SU-DHL-6 (cell line): ENCODE measurements at regions not wholly inside any gene's neighbourhood (a gene's known extent, or its start where the extent isn't known, plus 50 kb on each side); places are given as distances from the start of the nearest gene placed in this dataset.

Experiments used
- H2AFZ ChIP-seq: fragments of 200-600 bp; sonication (generic); 2 replicates; pipeline ENCODE4 v1.6.1; 2014; ENCODE audit warnings: low read depth, mild to moderate bottlenecking, moderate library complexity, mixed read lengths, antibody characterized with exemption, low read length; ENCODE audit not compliant: severe bottlenecking
- H3F3A ChIP-seq: fragments of 200-600 bp; shearing (Covaris generic); 2 replicates; pipeline ENCODE4 v1.6.0; 2016; ENCODE audit warnings: antibody characterized with exemption, mild to moderate bottlenecking; ENCODE audit not compliant: insufficient read depth
- H3K27ac ChIP-seq: fragments of 200-600 bp; sonication (generic); 2 replicates; pipeline ENCODE4 v1.5.1; 2016; ENCODE audit warnings: low read depth, mild to moderate bottlenecking, low read length, moderate library complexity, mixed read lengths
- H3K27me3 ChIP-seq: fragments of 200-600 bp; sonication (generic), shearing (Covaris generic); 2 replicates; pipeline ENCODE4 v1.6.0; 2014; ENCODE audit warnings: mild to moderate bottlenecking, low read length
- H3K36me3 ChIP-seq: fragments of 200-600 bp; sonication (generic); 2 replicates; pipeline ENCODE4 v1.6.1; 2014; ENCODE audit warnings: mild to moderate bottlenecking, low read length, mixed read lengths
- H3K4me2 ChIP-seq: fragments of 300-600, 200-600 bp; shearing (Covaris generic), sonication (generic); 2 replicates; pipeline ENCODE4 v1.6.0; 2014; ENCODE audit warnings: low read length, low read depth, mild to moderate bottlenecking; ENCODE audit not compliant: poor library complexity, severe bottlenecking
- H3K4me3 ChIP-seq: fragments of 200-600 bp; sonication (generic); 2 replicates; pipeline ENCODE4 v1.5.1; 2014; ENCODE audit warnings: antibody characterized with exemption, low read length, mild to moderate bottlenecking, mixed read lengths; ENCODE audit not compliant: insufficient read depth, poor library complexity, severe bottlenecking
- H3K79me2 ChIP-seq: fragments of 200-600 bp; sonication (generic); 2 replicates; pipeline ENCODE4 v1.6.1; 2014; ENCODE audit warnings: mild to moderate bottlenecking, low read length, moderate library complexity; ENCODE audit not compliant: insufficient read depth
- H3K9ac ChIP-seq: fragments of 200-600 bp; sonication (generic); 2 replicates; pipeline ENCODE4 v1.7.0; 2014; ENCODE audit warnings: mild to moderate bottlenecking, low read length
- H3K9me2 ChIP-seq: fragments of 200-600 bp; sonication (generic); replicated peaks from 2 replicates; pipeline ENCODE4 v1.6.1; 2014; ENCODE audit warnings: low read length; ENCODE audit not compliant: insufficient read depth
- H3K9me3 ChIP-seq: fragments of 200-600 bp; sonication (generic); 2 replicates; pipeline ENCODE4 v1.6.1; 2014; ENCODE audit warnings: low read length, mixed read lengths; ENCODE audit not compliant: insufficient read depth
- H4K20me1 ChIP-seq: fragments of 200-600 bp; sonication (generic); 2 replicates; pipeline ENCODE4 v1.6.1; 2014; ENCODE audit warnings: low read depth, mild to moderate bottlenecking, antibody characterized with exemption, low read length, moderate library complexity, mixed read lengths
- EZH2phosphoT487 ChIP-seq: fragments of 200-600 bp; sonication (generic), shearing (Covaris generic); conservative IDR thresholded peaks from 2 replicates; pipeline ENCODE4 v1.6.1; 2018; ENCODE audit warnings: mild to moderate bottlenecking, antibody characterized with exemption, low read length, moderate library complexity, mixed read lengths
- TF ChIP-seq, protein P1 (sequence below): fragments of 200-600 bp; sonication (generic); IDR thresholded peaks from one replicate; pipeline ENCODE4 v1.5.1; 2017; ENCODE audit warnings: antibody characterized with exemption, mild to moderate bottlenecking, low read length, moderate library complexity; ENCODE audit not compliant: insufficient read depth, poor library complexity, severe bottlenecking

DNA sequence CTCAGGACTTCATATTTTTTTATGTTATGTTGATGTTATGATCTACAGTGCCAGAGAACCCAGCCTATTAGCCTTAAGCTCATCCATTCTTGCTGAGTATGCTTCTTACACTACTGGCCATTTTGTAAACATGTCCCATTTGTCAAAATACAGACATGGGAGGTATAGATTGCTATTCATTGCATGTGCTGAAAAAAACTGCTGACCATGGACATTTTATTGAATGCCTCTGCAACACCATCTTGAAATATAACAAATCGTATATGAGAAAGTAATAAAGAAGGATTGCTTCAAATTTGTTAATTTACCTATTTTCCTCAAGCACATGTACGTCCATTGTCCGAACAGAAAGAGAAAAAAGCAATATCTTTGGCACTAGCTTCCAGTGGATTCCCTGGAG, 91.5 kb upstream of the FAM47A start:
- H4K20me1 ChIP-seq, result no peaks in the 10 kb centered on the region
- H3K79me2 ChIP-seq, result no peaks in the 10 kb centered on the region
- no peaks in the 10 kb centered on the region for H3K9me2 ChIP-seq
- H3K27ac ChIP-seq, result no peak overlapping the region
- H3K9me3 ChIP-seq, result no peaks in the 10 kb centered on the region
- no peaks in the 10 kb centered on the region for H3K36me3 ChIP-seq
- H3K9ac ChIP-seq, result no peak overlapping the region
- H2AFZ ChIP-seq, result no peak overlapping the region
- H3K4me3 ChIP-seq, result no peak overlapping the region
- H3K4me2 ChIP-seq, result no peak overlapping the region
- TF ChIP-seq, protein P1, sequence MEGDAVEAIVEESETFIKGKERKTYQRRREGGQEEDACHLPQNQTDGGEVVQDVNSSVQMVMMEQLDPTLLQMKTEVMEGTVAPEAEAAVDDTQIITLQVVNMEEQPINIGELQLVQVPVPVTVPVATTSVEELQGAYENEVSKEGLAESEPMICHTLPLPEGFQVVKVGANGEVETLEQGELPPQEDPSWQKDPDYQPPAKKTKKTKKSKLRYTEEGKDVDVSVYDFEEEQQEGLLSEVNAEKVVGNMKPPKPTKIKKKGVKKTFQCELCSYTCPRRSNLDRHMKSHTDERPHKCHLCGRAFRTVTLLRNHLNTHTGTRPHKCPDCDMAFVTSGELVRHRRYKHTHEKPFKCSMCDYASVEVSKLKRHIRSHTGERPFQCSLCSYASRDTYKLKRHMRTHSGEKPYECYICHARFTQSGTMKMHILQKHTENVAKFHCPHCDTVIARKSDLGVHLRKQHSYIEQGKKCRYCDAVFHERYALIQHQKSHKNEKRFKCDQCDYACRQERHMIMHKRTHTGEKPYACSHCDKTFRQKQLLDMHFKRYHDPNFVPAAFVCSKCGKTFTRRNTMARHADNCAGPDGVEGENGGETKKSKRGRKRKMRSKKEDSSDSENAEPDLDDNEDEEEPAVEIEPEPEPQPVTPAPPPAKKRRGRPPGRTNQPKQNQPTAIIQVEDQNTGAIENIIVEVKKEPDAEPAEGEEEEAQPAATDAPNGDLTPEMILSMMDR, result no peak
- no peak for TF ChIP-seq EZH2phosphoT487
- no peaks in the 10 kb centered on the region for H3K27me3 ChIP-seq
- no peaks in the 10 kb centered on the region for H3F3A ChIP-seq

DNA sequence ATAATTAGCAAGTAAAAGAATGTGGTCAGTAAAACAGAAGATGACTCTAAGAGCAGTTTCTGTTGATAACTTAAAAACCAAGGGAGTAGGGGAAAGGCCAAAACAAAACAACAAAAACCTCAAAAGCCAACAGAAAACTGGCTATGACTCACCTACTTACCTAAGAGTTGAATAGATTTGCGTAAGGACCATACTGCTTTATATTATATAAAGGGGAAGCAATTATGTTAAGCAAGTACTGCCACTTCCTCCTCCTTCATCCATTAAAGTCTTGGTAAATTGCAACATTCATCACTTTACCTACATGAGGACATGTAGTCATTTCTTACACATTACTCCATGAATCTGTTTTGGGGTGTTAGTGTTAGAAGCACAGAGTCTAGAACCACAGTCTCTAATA, 85.9 kb upstream of the FAM47A start:
- H3K9me3 ChIP-seq, result no peaks in the 10 kb centered on the region
- H4K20me1 ChIP-seq, result no peaks in the 10 kb centered on the region
- H3K79me2 ChIP-seq, result no peaks in the 10 kb centered on the region
- H3K36me3 ChIP-seq, result no peaks in the 10 kb centered on the region
- no peak overlapping the region for H3K27ac ChIP-seq
- TF ChIP-seq EZH2phosphoT487, result no peak
- TF ChIP-seq, protein P1, result no peak
- no peak overlapping the region for H3K4me3 ChIP-seq
- H3K4me2 ChIP-seq, result no peak overlapping the region
- H2AFZ ChIP-seq, result no peak overlapping the region
- no peaks in the 10 kb centered on the region for H3K27me3 ChIP-seq
- no peaks in the 10 kb centered on the region for H3K9me2 ChIP-seq
- H3F3A ChIP-seq, result no peaks in the 10 kb centered on the region
- H3K9ac ChIP-seq, result no peak overlapping the region

- Histone ChIP-seq H3K79me2 (no peaks in the 10 kb centered on the region), H3K9me2 (no peaks in the 10 kb centered on the region), H3K4me2 (no peak overlapping the region), H3K27ac (no peak overlapping the region), H2AFZ (no peak overlapping the region), H3K4me3 (no peak overlapping the region), H3F3A (no peaks in the 10 kb centered on the region), H3K36me3 (no peaks in the 10 kb centered on the region), H3K9ac (no peak overlapping the region), H3K27me3 (no peaks in the 10 kb centered on the region), H4K20me1 (no peaks in the 10 kb centered on the region), H3K9me3 (no peaks in the 10 kb centered on the region)
- TF ChIP-seq, protein P1, result no peak
- TF ChIP-seq EZH2phosphoT487, result no peak
These were observed 65.8 kb upstream of the FAM47A start for GRCh38 chrX:34197946-34198345.
